HCT116 (cell line): ENCODE measurements at regions not wholly inside any gene's neighbourhood (a gene's known extent, or its start where the extent isn't known, plus 50 kb on each side); places are given as distances from the start of the nearest gene placed in this dataset.

ENCODE experiments used
- ATAC-seq: fragments of 200-7000 bp; cut with Tn5 transposase; 2 replicates; pipeline ENCODE4 v1.9.1; 2020; ENCODE audit warnings: mild to moderate bottlenecking, moderate library complexity
- BruUV-seq: library from RNA; stranded (reverse); fragments of 400-500 nt; replicated peaks from 2 replicates; lab custom pipeline; 2021; lab: Mats Ljungman, UMichigan
- CTCF ChIA-PET: fragments of 300-600 bp; sonication (Branson Sonifier 250); formaldehyde crosslinking; loops from one replicate; lab custom pipeline; 2021; ENCODE audit warnings: antibody characterized with exemption; lab: Charles Lee
- POLR2A ChIA-PET: fragments of 300-600, 350-600 bp; sonication (Branson Sonifier 250); formaldehyde crosslinking; loops from one replicate; lab custom pipeline; 2021; ENCODE audit warnings: antibody characterized with exemption; lab: Charles Lee
- RAD21 ChIA-PET, 2 experiments: fragments of 300-600 bp; sonication (Branson Sonifier 250); formaldehyde crosslinking; loops; one replicate each; lab custom pipeline; 2023; ENCODE audit warnings: low total read pairs in 2 of 2; ENCODE audit not compliant: uncharacterized antibody in 2 of 2, unreplicated experiment in 2 of 2, low non-redundant PET in 1 of 2; lab: Charles Lee
- DNase-seq: peaks from one replicate; pipeline ENCODE4 v3.0.0-alpha.2; 2010; ENCODE audit warnings: low read depth, low spot score
- H2AFZ ChIP-seq: fragments of 200-600 bp; shearing (Covaris generic), sonication (generic); 2 replicates; pipeline ENCODE4 v1.6.1; 2017; ENCODE audit warnings: low read depth, mixed run types, mixed read lengths, antibody characterized with exemption, low read length; ENCODE audit not compliant: poor library complexity, severe bottlenecking
- H3K27ac ChIP-seq: 2 replicates; pipeline ENCODE4 v1.5.1; 2012; ENCODE audit warnings: low read depth, low read length
- H3K27me3 ChIP-seq: fragments of 200-600 bp; sonication (generic); 2 replicates; pipeline ENCODE4 v1.6.1; 2016; ENCODE audit warnings: mixed run types, low read length, mixed read lengths; ENCODE audit not compliant: insufficient read depth
- H3K36me3 ChIP-seq, 2 experiments: fragments of 200-500 bp in 1 of 2; fragments of 200-600 bp in 1 of 2; sonication (Bioruptor generic) in 1 of 2; sonication (generic) in 1 of 2; 2 replicates each; pipeline versions ENCODE4 v1.5.1 to v1.6.1; 2014 to 2016; ENCODE audit warnings: low read length in 2 of 2, inconsistent platforms in 1 of 2, mixed read lengths in 1 of 2, mixed run types in 1 of 2; ENCODE audit not compliant: insufficient read depth in 2 of 2, control insufficient read depth in 1 of 2
- H3K4me1 ChIP-seq, 2 experiments: fragments of 200-600 bp in 1 of 2; sonication (generic) in 1 of 2; 2 replicates each; pipeline versions ENCODE4 v1.5.1 to v1.6.1; 2012 to 2017; ENCODE audit warnings: low read length in 2 of 2, inconsistent platforms in 1 of 2, mild to moderate bottlenecking in 1 of 2, mixed read lengths in 1 of 2, mixed run types in 1 of 2, moderate library complexity in 1 of 2; ENCODE audit not compliant: insufficient read depth in 2 of 2, control insufficient read depth in 1 of 2
- H3K4me2 ChIP-seq: fragments of 200-600 bp; sonication (generic); 2 replicates; pipeline ENCODE4 v1.6.1; 2017; ENCODE audit warnings: mixed run types, low read length, mixed read lengths
- H3K4me3 ChIP-seq, 2 experiments: fragments of 200-600 bp in 1 of 2; sonication (generic) in 1 of 2; replicated peaks in 1 of 2; 2 replicates each; pipeline ENCODE4 v1.5.1; 2011 to 2016; ENCODE audit warnings: low read length in 2 of 2, control low read depth in 1 of 2, low read depth in 1 of 2, mild to moderate bottlenecking in 1 of 2, mixed read lengths in 1 of 2, mixed run types in 1 of 2
- H3K79me2 ChIP-seq: fragments of 200-600 bp; sonication (generic); 2 replicates; pipeline ENCODE4 v1.6.1; 2017; ENCODE audit warnings: mild to moderate bottlenecking, mixed run types, low read length, moderate library complexity, mixed read lengths; ENCODE audit not compliant: insufficient read depth
- H3K9ac ChIP-seq: fragments of 200-600 bp; sonication (generic); 2 replicates; pipeline ENCODE4 v1.6.1; 2016; ENCODE audit warnings: low read length, mixed read lengths
- H3K9me2 ChIP-seq: fragments of 200-600 bp; sonication (generic), shearing (Covaris generic); 2 replicates; pipeline ENCODE4 v1.6.1; 2017; ENCODE audit warnings: mixed run types, mild to moderate bottlenecking, moderate library complexity; ENCODE audit not compliant: insufficient read depth
- H3K9me3 ChIP-seq, 2 experiments: fragments of 200-500 bp in 1 of 2; fragments of 200-600 bp in 1 of 2; sonication (Bioruptor generic) in 1 of 2; sonication (generic) in 1 of 2; 2 replicates each; pipeline ENCODE4 v1.6.1; 2014 to 2017; ENCODE audit warnings: low read length in 2 of 2, mixed read lengths in 2 of 2, inconsistent platforms in 1 of 2, low read depth in 1 of 2, mild to moderate bottlenecking in 1 of 2, mixed run types in 1 of 2, moderate library complexity in 1 of 2; ENCODE audit not compliant: control insufficient read depth in 1 of 2, insufficient read depth in 1 of 2
- H4K20me1 ChIP-seq: fragments of 200-600 bp; sonication (generic), shearing (Covaris generic); 2 replicates; pipeline ENCODE4 v1.6.1; 2017; ENCODE audit warnings: mixed run types, mild to moderate bottlenecking, moderate library complexity; ENCODE audit not compliant: insufficient read depth
- EZH2 ChIP-seq: fragments of 200-600 bp; sonication (generic); IDR thresholded peaks from 2 replicates; pipeline ENCODE4 v1.6.1; 2017; ENCODE audit warnings: antibody characterized with exemption, mixed run types
- EZH2phosphoT487 ChIP-seq: fragments of 200-600 bp; IDR thresholded peaks from 2 replicates; pipeline ENCODE4 v1.6.1; 2018; ENCODE audit warnings: antibody characterized with exemption, borderline replicate concordance
- JUND ChIP-seq: IDR thresholded peaks from 2 replicates; pipeline ENCODE4 v1.6.1; 2012
- SRF ChIP-seq: IDR thresholded peaks from 2 replicates; pipeline ENCODE4 v1.6.1; 2012; ENCODE audit warnings: low read depth
- YY1 ChIP-seq: IDR thresholded peaks from 2 replicates; pipeline ENCODE4 v1.6.1; 2011; ENCODE audit warnings: low read length, low read depth, moderate library complexity, mild to moderate bottlenecking; ENCODE audit not compliant: insufficient replicate concordance; ENCODE audit errors: extremely low read depth
- ZNF274 ChIP-seq: fragments of 200-500 bp; sonication (Bioruptor generic); IDR thresholded peaks from 2 replicates; pipeline ENCODE4 v1.6.1; 2014; ENCODE audit warnings: mild to moderate bottlenecking, low read depth, low read length, inconsistent platforms
- intact Hi-C: fragments of 100-400 bp; cut with micrococcal nuclease; formaldehyde crosslinking; loops from 2 replicates; pipeline ENCODE4 v1.10.0; 2022
- TF ChIP-seq, protein P1 (sequence below): IDR thresholded peaks from 2 replicates; pipeline ENCODE4 v1.6.1; 2012; ENCODE audit warnings: low read depth

DNA sequence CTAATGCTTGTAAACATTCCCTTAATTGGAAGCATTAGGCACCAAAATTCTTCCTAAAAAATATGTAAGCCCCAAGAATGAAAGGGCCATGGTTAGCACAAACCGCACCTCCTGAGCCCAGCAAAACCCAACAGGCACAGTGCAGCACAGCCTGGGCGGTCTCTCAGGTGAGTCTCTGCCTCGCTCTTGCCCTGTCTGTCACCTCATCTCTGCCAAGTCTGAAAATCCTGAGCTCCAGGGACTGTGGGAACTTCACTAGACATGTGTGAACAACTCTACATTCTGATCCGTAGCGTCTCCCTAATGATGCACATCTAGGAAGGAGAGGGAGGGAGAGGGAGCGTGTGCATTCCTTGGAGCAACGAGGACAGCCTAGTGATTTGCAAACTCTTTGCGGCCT is 88.8 kb upstream of the GJB6 start:
- POLR2A ChIA-PET: no interaction called here
- no peak for ATAC-seq
- RAD21 ChIA-PET: no interaction called here
- H3K9me3 ChIP-seq: peaks cover 0 to 8% of the 10 kb centered on the region in 2 experiments; a peak in 2 of 4 replicates
- H3K4me1 ChIP-seq: no peaks in the 10 kb centered on the region
- no peaks in the 10 kb centered on the region for H3K79me2 ChIP-seq
- no peaks in the 10 kb centered on the region for H4K20me1 ChIP-seq
- H3K36me3 ChIP-seq: no peaks in the 10 kb centered on the region
- H2AFZ ChIP-seq: no peak overlapping the region
- H3K4me3 ChIP-seq: no peak overlapping the region
- no TSS peak for BruUV-seq
- H3K27me3 ChIP-seq: no peaks in the 10 kb centered on the region
- DNase-seq: no peak
- CTCF ChIA-PET: no interaction called here
- H3K9ac ChIP-seq: no peak overlapping the region
- no peaks in the 10 kb centered on the region for H3K9me2 ChIP-seq
- TF ChIP-seq ZNF274 (no peak), SRF (no peak), EZH2 (no peak), EZH2phosphoT487 (no peak), YY1 (no peak)
- TF ChIP-seq, protein P1, sequence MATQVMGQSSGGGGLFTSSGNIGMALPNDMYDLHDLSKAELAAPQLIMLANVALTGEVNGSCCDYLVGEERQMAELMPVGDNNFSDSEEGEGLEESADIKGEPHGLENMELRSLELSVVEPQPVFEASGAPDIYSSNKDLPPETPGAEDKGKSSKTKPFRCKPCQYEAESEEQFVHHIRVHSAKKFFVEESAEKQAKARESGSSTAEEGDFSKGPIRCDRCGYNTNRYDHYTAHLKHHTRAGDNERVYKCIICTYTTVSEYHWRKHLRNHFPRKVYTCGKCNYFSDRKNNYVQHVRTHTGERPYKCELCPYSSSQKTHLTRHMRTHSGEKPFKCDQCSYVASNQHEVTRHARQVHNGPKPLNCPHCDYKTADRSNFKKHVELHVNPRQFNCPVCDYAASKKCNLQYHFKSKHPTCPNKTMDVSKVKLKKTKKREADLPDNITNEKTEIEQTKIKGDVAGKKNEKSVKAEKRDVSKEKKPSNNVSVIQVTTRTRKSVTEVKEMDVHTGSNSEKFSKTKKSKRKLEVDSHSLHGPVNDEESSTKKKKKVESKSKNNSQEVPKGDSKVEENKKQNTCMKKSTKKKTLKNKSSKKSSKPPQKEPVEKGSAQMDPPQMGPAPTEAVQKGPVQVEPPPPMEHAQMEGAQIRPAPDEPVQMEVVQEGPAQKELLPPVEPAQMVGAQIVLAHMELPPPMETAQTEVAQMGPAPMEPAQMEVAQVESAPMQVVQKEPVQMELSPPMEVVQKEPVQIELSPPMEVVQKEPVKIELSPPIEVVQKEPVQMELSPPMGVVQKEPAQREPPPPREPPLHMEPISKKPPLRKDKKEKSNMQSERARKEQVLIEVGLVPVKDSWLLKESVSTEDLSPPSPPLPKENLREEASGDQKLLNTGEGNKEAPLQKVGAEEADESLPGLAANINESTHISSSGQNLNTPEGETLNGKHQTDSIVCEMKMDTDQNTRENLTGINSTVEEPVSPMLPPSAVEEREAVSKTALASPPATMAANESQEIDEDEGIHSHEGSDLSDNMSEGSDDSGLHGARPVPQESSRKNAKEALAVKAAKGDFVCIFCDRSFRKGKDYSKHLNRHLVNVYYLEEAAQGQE: no peak
- no peak overlapping the region for H3K27ac ChIP-seq
- H3K4me2 ChIP-seq: no peak overlapping the region
- intact Hi-C loops: no loop called here

DNA sequence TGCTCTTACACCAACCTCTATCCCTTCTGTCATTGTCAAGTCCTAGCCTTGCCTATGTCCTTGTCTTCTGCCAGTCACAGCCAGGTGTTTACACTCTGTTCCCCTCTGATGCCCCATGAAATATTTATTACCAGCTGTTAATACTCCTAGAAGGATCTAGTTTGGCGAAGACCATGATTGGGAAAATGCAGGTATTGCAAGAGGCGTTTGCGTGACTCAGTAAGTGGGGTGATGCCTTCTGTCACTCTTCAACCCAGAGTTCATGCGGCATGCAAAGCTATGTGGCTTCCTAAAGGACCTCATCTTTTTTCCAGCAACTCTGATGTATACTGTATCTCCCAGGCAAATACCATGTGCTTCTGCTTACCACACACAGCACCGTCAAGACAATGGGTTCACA is 81.8 kb upstream of the GJB6 start:
- Histone ChIP-seq H4K20me1 (no peaks in the 10 kb centered on the region), H3K4me1 (no peaks in the 10 kb centered on the region), H3K4me2 (no peak overlapping the region), H3K4me3 (no peak overlapping the region), H3K9ac (no peak overlapping the region), H3K9me3 (no peaks in the 10 kb centered on the region), H3K79me2 (no peaks in the 10 kb centered on the region), H2AFZ (no peak overlapping the region), H3K9me2 (no peaks in the 10 kb centered on the region), H3K27me3 (no peaks in the 10 kb centered on the region), H3K27ac (no peak overlapping the region), H3K36me3 (no peaks in the 10 kb centered on the region)
- CTCF ChIA-PET: no interaction called here
- ATAC-seq: no peak
- TF ChIP-seq, protein P1: no peak
- TF ChIP-seq SRF (no peak), JUND (no peak), ZNF274 (no peak)
- BruUV-seq: no TSS peak
- POLR2A ChIA-PET: no interaction called here
- intact Hi-C loops: no loop called here
- RAD21 ChIA-PET: no interaction called here
- DNase-seq: no peak
